ENCODE measurements at regions not wholly inside any gene's neighbourhood (a gene's known extent, or its start where the extent isn't known, plus 50 kb on each side); places are given as distances from the start of the nearest gene placed in this dataset.

GRCh38 chr1:115218699-115219098, 119.3 kb downstream of the NGF start:
- TF ChIP-seq POLR2A (IDR thresholded peaks at IDR 0.05) (no peak), CTCF (IDR thresholded peaks at IDR 0.05) (no peak)

Data from Peyer's patch (tissue), 4 donors.